Breast epithelium (tissue), 4 donors: ENCODE measurements at regions not wholly inside any gene's neighbourhood (a gene's known extent, or its start where the extent isn't known, plus 50 kb on each side); places are given as distances from the start of the nearest gene placed in this dataset.
"Not testable (repeated sequence)": the region's sequence is repeated elsewhere in the genome, so short reads cannot be mapped to it uniquely, and the experiment has no call there.

Experiments
- DNase-seq, 2 donors: peaks; one replicate each; pipeline ENCODE4 v3.0.0-alpha.2; 2019; ENCODE audit warnings: low spot score in 2 of 2
- H3K27ac ChIP-seq, 2 donors: fragments of 200-600 bp; sonication (generic) in 1 of 2; one replicate each; pipeline ENCODE4 v1.5.1; 2016 to 2019; ENCODE audit warnings: mild to moderate bottlenecking in 1 of 2
- H3K27me3 ChIP-seq, 2 donors: fragments of 200-600 bp; sonication (generic) in 1 of 2; one replicate each; pipeline versions ENCODE4 v1.5.1 to v1.6.0; 2017 to 2019; ENCODE audit warnings: control low read depth in 1 of 2, mild to moderate bottlenecking in 1 of 2
- H3K36me3 ChIP-seq: fragments of 200-600 bp; one replicate; pipeline ENCODE4 v1.5.1; 2019
- H3K4me1 ChIP-seq, 2 donors: fragments of 200-600 bp; sonication (generic); one replicate each; pipeline ENCODE4 v1.5.1; 2016 to 2019; ENCODE audit warnings: control low read depth in 1 of 2
- H3K4me3 ChIP-seq, 3 donors: fragments of 200-600 bp; sonication (generic); 1 replicate in 2 of 3; 2 replicates in 1 of 3; pipeline ENCODE4 v1.5.1; 2016 to 2019; ENCODE audit warnings: mild to moderate bottlenecking in 3 of 3, moderate library complexity in 2 of 3
- H3K9me3 ChIP-seq, 2 donors: fragments of 200-600 bp; sonication (generic) in 1 of 2; one replicate each; pipeline ENCODE4 v1.5.1; 2016 to 2019; ENCODE audit warnings: control low read depth in 1 of 2
- POLR2A ChIP-seq: fragments of 450-650 bp; IDR thresholded peaks from one replicate; pipeline ENCODE4 v1.6.1; 2016; ENCODE audit warnings: antibody characterized with exemption, mild to moderate bottlenecking, moderate library complexity
- POLR2AphosphoS5 ChIP-seq, 3 donors: sonication (generic); formaldehyde crosslinking; IDR thresholded peaks; one replicate each; pipeline ENCODE4 v1.6.1; 2017; ENCODE audit warnings: antibody characterized with exemption in 3 of 3
- intact Hi-C: fragments of 100-400 bp; cut with DNase I; formaldehyde crosslinking; loops from one replicate; pipeline ENCODE4 v1.15.1; 2023; ENCODE audit warnings: low total_unique reads
- TF ChIP-seq, protein P1 (sequence below), 3 donors: fragments of 450-650 bp; IDR thresholded peaks; one replicate each; pipeline ENCODE4 v1.5.1; 2016 to 2017; ENCODE audit warnings: antibody characterized with exemption in 3 of 3, mild to moderate bottlenecking in 3 of 3, moderate library complexity in 3 of 3

DNA sequence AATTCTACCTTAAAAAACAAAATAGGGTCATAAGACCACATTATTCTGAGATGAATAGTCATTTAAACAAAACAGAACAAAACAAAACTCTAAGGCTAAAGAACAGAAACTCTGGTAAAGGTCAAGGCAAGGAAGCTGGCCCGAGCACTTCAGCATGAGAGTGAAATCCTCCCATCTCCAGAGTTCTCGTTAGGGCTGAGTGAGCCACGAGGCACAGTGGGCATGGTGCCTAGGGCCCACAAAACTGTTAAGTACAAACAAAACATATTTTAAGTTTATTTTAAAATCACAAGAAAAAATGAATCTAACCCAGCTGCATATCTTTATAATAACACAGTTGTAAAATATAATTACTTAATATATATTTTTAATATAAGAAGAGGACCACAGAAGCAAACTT, 417.8 kb upstream of the GBE1 start:
- intact Hi-C loops, result no loop called here
- H3K27me3 ChIP-seq, result no peaks in the 10 kb centered on the region
- H3K9me3 ChIP-seq, result no peaks in the 10 kb centered on the region
- no peak overlapping the region for H3K27ac ChIP-seq
- H3K36me3 ChIP-seq, result no peaks in the 10 kb centered on the region
- H3K4me3 ChIP-seq, result no peak overlapping the region
- TF ChIP-seq POLR2AphosphoS5 (IDR thresholded peaks at IDR 0.05) (no peak), POLR2A (no peak)
- TF ChIP-seq, protein P1, sequence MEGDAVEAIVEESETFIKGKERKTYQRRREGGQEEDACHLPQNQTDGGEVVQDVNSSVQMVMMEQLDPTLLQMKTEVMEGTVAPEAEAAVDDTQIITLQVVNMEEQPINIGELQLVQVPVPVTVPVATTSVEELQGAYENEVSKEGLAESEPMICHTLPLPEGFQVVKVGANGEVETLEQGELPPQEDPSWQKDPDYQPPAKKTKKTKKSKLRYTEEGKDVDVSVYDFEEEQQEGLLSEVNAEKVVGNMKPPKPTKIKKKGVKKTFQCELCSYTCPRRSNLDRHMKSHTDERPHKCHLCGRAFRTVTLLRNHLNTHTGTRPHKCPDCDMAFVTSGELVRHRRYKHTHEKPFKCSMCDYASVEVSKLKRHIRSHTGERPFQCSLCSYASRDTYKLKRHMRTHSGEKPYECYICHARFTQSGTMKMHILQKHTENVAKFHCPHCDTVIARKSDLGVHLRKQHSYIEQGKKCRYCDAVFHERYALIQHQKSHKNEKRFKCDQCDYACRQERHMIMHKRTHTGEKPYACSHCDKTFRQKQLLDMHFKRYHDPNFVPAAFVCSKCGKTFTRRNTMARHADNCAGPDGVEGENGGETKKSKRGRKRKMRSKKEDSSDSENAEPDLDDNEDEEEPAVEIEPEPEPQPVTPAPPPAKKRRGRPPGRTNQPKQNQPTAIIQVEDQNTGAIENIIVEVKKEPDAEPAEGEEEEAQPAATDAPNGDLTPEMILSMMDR (IDR thresholded peaks at IDR 0.05), result no peak
- no peak for DNase-seq
- no peaks in the 10 kb centered on the region for H3K4me1 ChIP-seq

DNA sequence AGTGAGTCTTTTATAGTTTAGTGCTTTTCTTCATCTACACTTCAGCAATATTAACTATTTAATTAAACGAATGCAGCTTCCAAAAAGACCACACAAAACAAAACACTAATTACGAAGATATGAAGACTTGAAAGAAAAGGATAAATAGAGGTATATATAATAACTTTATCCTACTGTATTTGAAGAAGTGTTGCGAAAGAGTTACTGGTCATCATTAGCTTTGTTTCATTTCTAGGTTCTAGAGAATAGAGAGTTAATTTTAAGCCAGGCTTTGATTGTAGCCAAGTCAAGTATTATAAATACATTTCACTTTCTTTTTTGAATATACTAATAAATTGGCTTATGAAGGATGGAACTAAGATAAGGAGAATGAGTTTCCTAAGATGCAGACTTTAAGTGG, 416.8 kb upstream of the GBE1 start:
- TF ChIP-seq, protein P1 (IDR thresholded peaks at IDR 0.05), result no peak
- TF ChIP-seq POLR2A, result no peak
- no peak for TF ChIP-seq POLR2AphosphoS5 (IDR thresholded peaks at IDR 0.05)
- no peaks in the 10 kb centered on the region for H3K27me3 ChIP-seq
- H3K9me3 ChIP-seq, result no peaks in the 10 kb centered on the region
- no peaks in the 10 kb centered on the region for H3K36me3 ChIP-seq
- intact Hi-C loops, result no loop called here
- no peak overlapping the region for H3K27ac ChIP-seq
- H3K4me3 ChIP-seq, result no peak overlapping the region
- H3K4me1 ChIP-seq, result no peaks in the 10 kb centered on the region
- DNase-seq, result no peak

DNA sequence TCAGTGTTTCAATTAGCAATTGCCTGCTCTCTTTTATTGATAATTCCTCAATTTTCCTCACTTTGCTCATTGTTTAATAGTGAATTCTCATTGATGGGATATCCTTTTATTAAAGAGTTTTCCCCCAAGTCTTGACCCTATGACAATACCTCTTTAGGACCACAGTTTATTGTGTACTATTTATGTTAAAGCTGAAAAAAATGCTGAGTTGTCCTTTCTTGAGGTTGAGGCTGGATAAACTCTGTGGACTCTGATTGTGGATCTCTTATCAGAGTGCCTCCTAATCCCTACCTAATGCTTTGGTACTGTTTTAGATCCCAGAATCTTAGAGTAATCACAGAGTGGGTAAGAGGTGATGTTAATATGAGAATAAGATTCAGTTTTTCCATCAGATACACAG, 416.3 kb upstream of the GBE1 start:
- Histone ChIP-seq H3K27ac (no peak overlapping the region), H3K9me3 (no peaks in the 10 kb centered on the region), H3K4me3 (no peak overlapping the region), H3K27me3 (no peaks in the 10 kb centered on the region), H3K36me3 (no peaks in the 10 kb centered on the region), H3K4me1 (no peaks in the 10 kb centered on the region)
- intact Hi-C loops, result no loop called here
- no peak for DNase-seq
- TF ChIP-seq POLR2A (no peak), POLR2AphosphoS5 (IDR thresholded peaks at IDR 0.05) (no peak)

DNA sequence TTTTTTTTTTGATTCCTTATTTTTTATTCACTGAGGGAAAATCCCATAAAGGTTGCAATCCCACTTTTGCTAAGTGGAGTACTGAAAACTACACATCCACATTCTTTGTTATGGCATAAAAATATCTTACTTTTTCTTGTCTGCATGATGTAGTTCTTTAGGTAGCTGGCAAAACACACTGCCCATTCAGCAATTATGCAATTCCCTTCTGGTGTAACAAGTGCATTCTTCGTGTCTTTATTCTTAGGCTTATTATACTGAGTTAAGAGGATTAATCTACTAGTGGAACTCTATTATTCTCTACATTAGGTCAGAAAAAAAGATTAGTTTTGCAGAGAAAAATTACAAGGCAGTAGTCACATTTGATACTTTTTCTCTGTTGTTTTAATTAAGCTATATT, 403.8 kb upstream of the GBE1 start:
- intact Hi-C loops, result no loop called here
- no peak for DNase-seq
- H3K27ac ChIP-seq, result no peak overlapping the region
- H3K36me3 ChIP-seq, result no peaks in the 10 kb centered on the region
- TF ChIP-seq, protein P1 (IDR thresholded peaks at IDR 0.05), result no peak
- TF ChIP-seq POLR2AphosphoS5 (IDR thresholded peaks at IDR 0.05) (no peak), POLR2A (no peak)
- H3K4me1 ChIP-seq, result no peaks in the 10 kb centered on the region
- no peaks in the 10 kb centered on the region for H3K27me3 ChIP-seq
- no peaks in the 10 kb centered on the region for H3K9me3 ChIP-seq
- no peak overlapping the region for H3K4me3 ChIP-seq

DNA sequence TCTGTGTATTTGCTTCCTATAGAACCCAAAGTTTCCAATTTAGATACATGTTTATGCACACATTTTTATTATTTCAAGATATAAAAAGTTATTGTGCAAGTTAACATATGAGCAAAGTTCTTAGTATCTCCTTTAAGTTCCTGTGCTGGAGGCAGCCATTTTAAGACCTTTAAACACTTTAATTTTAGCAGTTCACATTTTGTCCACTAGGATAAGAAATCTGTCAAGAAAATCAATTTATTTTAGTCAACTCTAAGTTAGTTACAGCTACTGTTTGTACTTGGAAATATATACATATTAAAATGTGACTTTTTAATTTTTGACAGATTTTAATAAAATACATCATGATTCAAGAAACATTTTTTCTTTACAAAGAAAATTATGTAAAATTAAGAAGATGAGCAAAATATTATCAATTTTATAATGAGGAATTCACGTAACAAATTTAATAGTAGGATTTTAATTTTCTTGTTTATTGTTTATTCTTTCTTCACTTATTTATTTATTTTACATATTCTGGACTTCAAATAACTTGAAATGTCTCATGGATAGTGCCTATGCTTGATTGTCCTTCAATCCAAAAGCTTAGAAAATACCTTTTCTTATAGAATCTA, 402.6 kb upstream of the GBE1 start:
- Histone ChIP-seq H3K4me3 (no peak overlapping the region), H3K4me1 (no peaks in the 10 kb centered on the region), H3K27ac (no peak overlapping the region), H3K9me3 (no peaks in the 10 kb centered on the region), H3K27me3 (no peaks in the 10 kb centered on the region), H3K36me3 (no peaks in the 10 kb centered on the region)
- TF ChIP-seq, protein P1 (IDR thresholded peaks at IDR 0.05), result no peak
- TF ChIP-seq POLR2AphosphoS5 (IDR thresholded peaks at IDR 0.05) (no peak), POLR2A (no peak)
- DNase-seq, result no peak
- intact Hi-C loops, result loop anchor here (5.0 kb wide), 1 partner anchor 37 kb away; no protein-coding TSS in a partner anchor

DNA sequence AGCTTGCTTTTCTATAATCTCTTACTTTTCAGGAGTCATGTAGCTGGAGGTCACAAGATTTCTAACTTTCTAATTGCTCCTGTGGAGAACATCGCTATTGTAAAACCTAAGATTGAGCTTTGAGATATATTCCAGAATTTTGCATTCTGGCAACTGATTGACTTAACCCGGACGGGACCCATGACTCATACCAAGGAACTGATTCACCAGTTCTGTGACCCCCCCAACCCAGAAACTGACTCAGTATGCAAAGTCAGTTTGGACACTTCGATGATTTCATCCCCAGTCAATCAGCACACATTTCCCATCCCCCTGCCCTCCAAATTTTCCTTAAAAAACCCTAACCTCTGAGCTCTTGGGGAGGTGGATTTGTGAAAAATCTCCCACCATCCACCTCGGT, 396.5 kb upstream of the GBE1 start:
- intact Hi-C loops, result no loop called here
- no peaks in the 10 kb centered on the region for H3K36me3 ChIP-seq
- no peak for DNase-seq
- no peak overlapping the region for H3K4me3 ChIP-seq
- H3K9me3 ChIP-seq, result peaks cover 0 to 10% of the 10 kb centered on the region in 2 donors
- TF ChIP-seq POLR2A, result no peak
- no peak overlapping the region for H3K27ac ChIP-seq
- no peaks in the 10 kb centered on the region for H3K27me3 ChIP-seq
- H3K4me1 ChIP-seq, result no peaks in the 10 kb centered on the region

DNA sequence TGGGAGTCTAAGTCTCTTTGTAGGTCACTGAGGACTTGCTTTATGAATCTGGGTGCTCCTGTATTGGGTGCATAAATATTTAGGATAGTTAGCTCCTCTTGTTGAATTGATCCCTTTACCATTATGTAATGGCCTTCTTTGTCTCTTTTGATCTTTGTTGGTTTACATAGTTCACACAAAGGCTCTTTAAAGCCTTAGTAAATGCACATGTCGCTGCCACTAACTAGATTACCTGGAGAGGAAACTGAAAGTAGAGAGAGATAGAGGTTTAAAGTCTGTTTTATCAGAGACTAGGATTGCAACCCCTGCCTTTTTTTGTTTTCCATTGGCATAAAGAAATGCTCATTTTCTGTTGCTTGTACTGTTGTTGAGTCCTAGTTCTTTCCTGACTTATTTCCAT, 392.4 kb upstream of the GBE1 start:
- H3K9me3 ChIP-seq, intact Hi-C loops, H3K36me3 ChIP-seq, H3K27ac ChIP-seq, H3K4me3 ChIP-seq, DNase-seq, H3K27me3 ChIP-seq, H3K4me1 ChIP-seq: not testable (repeated sequence)
